Caco-2 (cell line): ENCODE measurements at regions not wholly inside any gene's neighbourhood (a gene's known extent, or its start where the extent isn't known, plus 50 kb on each side); places are given as distances from the start of the nearest gene placed in this dataset.

Experiments
- BruUV-seq: library from RNA; stranded (reverse); fragments of 400-500 nt; replicated peaks from 2 replicates; lab custom pipeline; 2021; lab: Mats Ljungman, UMichigan
- CTCF ChIA-PET: fragments of 300-600 bp; sonication (Branson Sonifier 250); formaldehyde crosslinking; loops from one replicate; lab custom pipeline; 2022; ENCODE audit warnings: antibody characterized with exemption; lab: Charles Lee
- POLR2A ChIA-PET: fragments of 300-600 bp; sonication (Branson Sonifier 250); formaldehyde crosslinking; loops from one replicate; lab custom pipeline; 2022; ENCODE audit warnings: antibody characterized with exemption; lab: Charles Lee
- DNase-seq, 2 experiments: peaks; one replicate each; pipeline versions ENCODE4 v3.0.0 to v3.0.0-alpha.2; 2020 to 2022
- H3K27me3 ChIP-seq: replicated peaks from 2 replicates; pipeline ENCODE4 v1.6.0; 2011; ENCODE audit warnings: low read length; ENCODE audit not compliant: control insufficient read depth, insufficient read depth
- H3K36me3 ChIP-seq: 2 replicates; pipeline ENCODE4 v1.5.1; 2011; ENCODE audit warnings: low read length; ENCODE audit not compliant: control insufficient read depth, insufficient read depth
- H3K4me1 ChIP-seq: fragments of 250-450 bp; sonication (Bioruptor Pico); 2 replicates; pipeline ENCODE4 v1.5.1; 2020; ENCODE audit warnings: mild to moderate bottlenecking
- H3K4me3 ChIP-seq: 2 replicates; pipeline ENCODE4 v1.5.1; 2011; ENCODE audit warnings: low read depth, mild to moderate bottlenecking, control low read depth, low read length
- H3K9me3 ChIP-seq: fragments of 250-450 bp; sonication (Bioruptor Pico); 2 replicates; pipeline ENCODE4 v1.5.1; 2020; ENCODE audit warnings: mild to moderate bottlenecking, moderate library complexity
- H3K27ac Mint-ChIP-seq: one replicate; pipeline ENCODE4 v1.8.0; 2022; ENCODE audit warnings: mixed read lengths; ENCODE audit not compliant: unreplicated experiment
- H3K27me3 Mint-ChIP-seq: one replicate; pipeline ENCODE4 v1.8.0; 2022; ENCODE audit warnings: mixed read lengths; ENCODE audit not compliant: insufficient read depth, unreplicated experiment
- H3K36me3 Mint-ChIP-seq: one replicate; pipeline ENCODE4 v1.8.0; 2022; ENCODE audit warnings: mild to moderate bottlenecking, mixed read lengths; ENCODE audit not compliant: insufficient read depth, unreplicated experiment
- H3K4me1 Mint-ChIP-seq: one replicate; pipeline ENCODE4 v1.8.0; 2022; ENCODE audit warnings: low read depth, mixed read lengths; ENCODE audit not compliant: unreplicated experiment
- H3K4me3 Mint-ChIP-seq: one replicate; pipeline ENCODE4 v1.8.0; 2022; ENCODE audit warnings: mild to moderate bottlenecking, moderate library complexity, mixed read lengths; ENCODE audit not compliant: unreplicated experiment
- H3K9me3 Mint-ChIP-seq: one replicate; pipeline ENCODE4 v1.8.0; 2022; ENCODE audit warnings: mixed read lengths; ENCODE audit not compliant: unreplicated experiment
- intact Hi-C: fragments of 100-400 bp; cut with micrococcal nuclease; formaldehyde crosslinking; loops from one replicate; pipeline ENCODE4 v1.10.0; 2022; ENCODE audit not compliant: unreplicated experiment
- TF ChIP-seq, protein P1 (sequence below), 2 experiments: fragments of 200-600 bp in 1 of 2; IDR thresholded peaks; 1 replicate in 1 of 2; 2 replicates in 1 of 2; pipeline versions ENCODE4 v1.5.1 to v1.8.0; 2011 to 2022; ENCODE audit warnings: antibody characterized with exemption in 1 of 2, control low read depth in 1 of 2, inconsistent platforms in 1 of 2, low read depth in 1 of 2, low read length in 1 of 2, mild to moderate bottlenecking in 1 of 2, moderate library complexity in 1 of 2; ENCODE audit not compliant: insufficient read depth in 1 of 2, severe bottlenecking in 1 of 2, unreplicated experiment in 1 of 2

DNA sequence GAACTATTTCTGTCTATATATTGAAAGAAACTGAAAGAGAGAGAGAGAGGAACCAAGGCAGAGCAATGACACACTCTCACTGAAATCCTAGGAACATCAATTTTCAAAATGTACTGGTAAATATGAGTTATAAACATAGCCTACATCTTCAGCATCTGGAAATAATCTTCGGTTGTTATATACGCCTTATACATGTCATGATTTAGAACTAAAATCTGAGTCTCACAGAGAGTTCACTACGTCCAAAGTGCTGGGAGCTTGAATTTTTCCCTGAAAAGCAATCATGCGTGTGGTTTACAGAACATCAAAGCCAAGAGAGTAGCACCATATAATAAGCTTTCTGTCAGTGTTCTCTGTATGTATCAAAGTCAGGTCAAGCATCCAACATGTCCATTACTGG lies 420.0 kb upstream of the CBLB start:
- Histone ChIP-seq H3K27me3 (no peaks in the 10 kb centered on the region), H3K4me1 (no peaks in the 10 kb centered on the region), H3K9me3 (no peaks in the 10 kb centered on the region), H3K4me3 (no peak overlapping the region), H3K36me3 (no peaks in the 10 kb centered on the region)
- no peaks in the 10 kb centered on the region for H3K27me3 Mint-ChIP-seq
- no peaks in the 10 kb centered on the region for H3K36me3 Mint-ChIP-seq
- no peaks in the 10 kb centered on the region for H3K4me1 Mint-ChIP-seq
- H3K4me3 Mint-ChIP-seq, result no peak overlapping the region
- ChIA-PET CTCF (no interaction called here), POLR2A (no interaction called here)
- BruUV-seq, result no TSS peak
- TF ChIP-seq, protein P1, sequence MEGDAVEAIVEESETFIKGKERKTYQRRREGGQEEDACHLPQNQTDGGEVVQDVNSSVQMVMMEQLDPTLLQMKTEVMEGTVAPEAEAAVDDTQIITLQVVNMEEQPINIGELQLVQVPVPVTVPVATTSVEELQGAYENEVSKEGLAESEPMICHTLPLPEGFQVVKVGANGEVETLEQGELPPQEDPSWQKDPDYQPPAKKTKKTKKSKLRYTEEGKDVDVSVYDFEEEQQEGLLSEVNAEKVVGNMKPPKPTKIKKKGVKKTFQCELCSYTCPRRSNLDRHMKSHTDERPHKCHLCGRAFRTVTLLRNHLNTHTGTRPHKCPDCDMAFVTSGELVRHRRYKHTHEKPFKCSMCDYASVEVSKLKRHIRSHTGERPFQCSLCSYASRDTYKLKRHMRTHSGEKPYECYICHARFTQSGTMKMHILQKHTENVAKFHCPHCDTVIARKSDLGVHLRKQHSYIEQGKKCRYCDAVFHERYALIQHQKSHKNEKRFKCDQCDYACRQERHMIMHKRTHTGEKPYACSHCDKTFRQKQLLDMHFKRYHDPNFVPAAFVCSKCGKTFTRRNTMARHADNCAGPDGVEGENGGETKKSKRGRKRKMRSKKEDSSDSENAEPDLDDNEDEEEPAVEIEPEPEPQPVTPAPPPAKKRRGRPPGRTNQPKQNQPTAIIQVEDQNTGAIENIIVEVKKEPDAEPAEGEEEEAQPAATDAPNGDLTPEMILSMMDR (IDR thresholded peaks at IDR 0.05; ENCODE audit: insufficient read depth in 1 of 2, low read depth in 1 of 2, low read length in 1 of 2, severe bottlenecking in 1 of 2, unreplicated experiment in 1 of 2), result no peak
- intact Hi-C loops, result no loop called here
- H3K27ac Mint-ChIP-seq, result no peak overlapping the region
- DNase-seq, result no peak
- H3K9me3 Mint-ChIP-seq, result no peaks in the 10 kb centered on the region

DNA sequence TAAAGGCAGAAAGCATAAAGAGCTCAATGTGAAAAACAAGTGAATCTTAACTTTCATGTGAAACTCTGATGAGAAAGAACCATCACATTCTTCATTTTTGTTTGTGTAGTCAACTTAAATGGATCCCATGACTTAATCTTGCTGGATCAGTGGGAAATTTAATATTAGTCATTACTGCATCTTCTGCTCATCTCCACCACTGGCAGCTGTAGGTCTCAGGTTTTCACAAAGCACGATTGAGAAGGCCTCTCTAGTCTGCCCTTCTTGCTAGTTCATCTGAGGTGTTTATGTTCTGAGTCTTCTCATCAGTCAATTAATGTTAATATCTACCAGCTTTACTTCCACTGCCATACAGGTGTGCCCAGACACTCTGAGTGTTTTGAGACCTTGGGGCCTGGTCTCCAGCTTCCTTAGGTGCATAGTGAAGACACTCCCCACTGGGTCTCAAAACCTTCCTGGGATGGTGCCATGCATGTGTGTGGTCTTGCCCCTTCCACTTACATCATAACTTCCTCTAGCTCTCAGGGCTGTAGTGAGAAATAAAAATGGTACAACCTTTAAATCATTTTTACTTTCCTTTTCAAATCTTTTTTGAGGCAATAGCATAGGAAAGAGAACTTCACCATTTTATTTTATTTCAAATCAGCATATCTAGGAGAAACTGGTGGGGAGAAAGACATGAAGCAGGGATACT lies 421.6 kb upstream of the CBLB start:
- CTCF ChIA-PET, result no interaction called here
- BruUV-seq, result no TSS peak
- H3K27me3 Mint-ChIP-seq, result no peaks in the 10 kb centered on the region
- intact Hi-C loops, result no loop called here
- TF ChIP-seq, protein P1 (IDR thresholded peaks at IDR 0.05; ENCODE audit: insufficient read depth in 1 of 2, low read depth in 1 of 2, low read length in 1 of 2, severe bottlenecking in 1 of 2, unreplicated experiment in 1 of 2), result no peak
- no peaks in the 10 kb centered on the region for H3K4me1 Mint-ChIP-seq
- Histone ChIP-seq H3K36me3 (no peaks in the 10 kb centered on the region), H3K27me3 (no peaks in the 10 kb centered on the region), H3K4me1 (no peaks in the 10 kb centered on the region), H3K9me3 (no peaks in the 10 kb centered on the region), H3K4me3 (no peak overlapping the region)
- no peaks in the 10 kb centered on the region for H3K9me3 Mint-ChIP-seq
- H3K4me3 Mint-ChIP-seq, result no peak overlapping the region
- POLR2A ChIA-PET, result no interaction called here
- no peak for DNase-seq
- no peaks in the 10 kb centered on the region for H3K36me3 Mint-ChIP-seq
- H3K27ac Mint-ChIP-seq, result no peak overlapping the region

DNA sequence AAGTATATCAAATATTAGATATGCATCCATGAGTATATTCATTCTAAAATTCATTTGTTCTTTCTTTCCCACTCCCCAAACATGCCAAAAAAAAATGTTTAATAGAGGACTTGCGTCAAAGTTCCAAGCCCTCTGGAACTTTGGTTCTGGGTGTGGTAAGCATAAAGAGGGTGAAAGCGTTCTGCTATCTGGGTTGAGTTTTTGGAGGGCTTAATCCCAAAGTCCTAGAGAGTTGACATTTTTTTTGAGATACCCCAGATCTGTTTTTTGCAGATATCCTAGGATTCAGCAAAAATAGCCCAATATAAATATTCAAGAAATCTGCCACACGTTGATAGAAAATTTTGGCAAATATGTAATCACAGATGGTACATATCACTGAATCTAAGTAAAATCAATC lies 424.3 kb upstream of the CBLB start:
- intact Hi-C loops, result no loop called here
- Mint-ChIP-seq H3K4me3 (no peak overlapping the region), H3K36me3 (no peaks in the 10 kb centered on the region), H3K27ac (no peak overlapping the region), H3K27me3 (no peaks in the 10 kb centered on the region), H3K4me1 (no peaks in the 10 kb centered on the region), H3K9me3 (no peaks in the 10 kb centered on the region)
- no peaks in the 10 kb centered on the region for H3K4me1 ChIP-seq
- no TSS peak for BruUV-seq
- H3K9me3 ChIP-seq, result no peaks in the 10 kb centered on the region
- DNase-seq, result no peak
- no peaks in the 10 kb centered on the region for H3K36me3 ChIP-seq
- no peaks in the 10 kb centered on the region for H3K27me3 ChIP-seq
- CTCF ChIA-PET, result no interaction called here
- POLR2A ChIA-PET, result no interaction called here
- no peak overlapping the region for H3K4me3 ChIP-seq
- TF ChIP-seq, protein P1 (IDR thresholded peaks at IDR 0.05; ENCODE audit: insufficient read depth in 1 of 2, low read depth in 1 of 2, low read length in 1 of 2, severe bottlenecking in 1 of 2, unreplicated experiment in 1 of 2), result no peak
